ENCODE measurements at regions not wholly inside any gene's neighbourhood (a gene's known extent, or its start where the extent isn't known, plus 50 kb on each side); places are given as distances from the start of the nearest gene placed in this dataset.
"Not testable (repeated sequence)": the region's sequence is repeated elsewhere in the genome, so short reads cannot be mapped to it uniquely, and the experiment has no call there.

DNA sequence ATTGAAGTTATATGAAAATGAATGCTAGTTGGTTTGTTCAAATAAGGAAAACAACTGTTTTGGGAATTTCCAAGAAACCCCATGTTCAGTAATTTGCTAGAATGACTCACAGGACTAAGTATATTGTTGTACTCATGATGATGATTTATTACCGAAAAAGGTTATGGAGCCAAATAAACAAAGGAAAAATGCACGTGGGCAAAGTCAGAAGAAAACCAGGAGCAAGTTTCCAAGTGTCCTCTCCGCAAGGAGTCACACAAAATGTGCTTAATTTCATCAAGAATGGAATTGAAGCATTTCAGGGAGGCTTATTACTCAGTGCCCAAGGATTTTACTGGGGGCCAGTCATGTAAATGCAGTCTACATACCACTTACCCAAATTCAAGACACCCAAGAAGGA, 1652.4 kb upstream of the TMEFF2 start:
- no peak for TF ChIP-seq CTCF (IDR thresholded peaks at IDR 0.05; ENCODE audit: borderline replicate concordance, insufficient read depth, low read depth, low read length)
- H3K4me3 ChIP-seq (ENCODE audit: low read depth, low read length) = no peak overlapping the region

DNA sequence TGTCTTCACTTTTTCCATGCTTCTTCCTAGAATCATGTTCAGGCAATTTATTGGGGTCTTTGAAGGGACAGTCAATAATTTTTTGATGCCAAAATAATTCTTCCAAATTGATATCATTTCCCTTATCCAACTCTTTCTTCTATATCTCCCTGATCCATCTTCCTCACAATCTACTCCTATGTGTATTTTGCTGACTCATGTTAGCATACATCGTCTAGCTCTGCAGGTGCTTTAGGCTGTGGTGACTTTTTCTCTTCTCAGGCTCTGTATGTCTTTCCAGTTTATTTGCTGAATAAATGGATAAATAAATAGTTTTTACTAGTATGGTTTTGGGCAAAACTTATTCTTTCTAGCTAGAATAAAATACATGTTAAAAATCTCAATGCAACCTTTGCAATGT, 1650.9 kb upstream of the TMEFF2 start:
- TF ChIP-seq CTCF (IDR thresholded peaks at IDR 0.05; ENCODE audit: borderline replicate concordance, insufficient read depth, low read depth, low read length) = no peak

DNA sequence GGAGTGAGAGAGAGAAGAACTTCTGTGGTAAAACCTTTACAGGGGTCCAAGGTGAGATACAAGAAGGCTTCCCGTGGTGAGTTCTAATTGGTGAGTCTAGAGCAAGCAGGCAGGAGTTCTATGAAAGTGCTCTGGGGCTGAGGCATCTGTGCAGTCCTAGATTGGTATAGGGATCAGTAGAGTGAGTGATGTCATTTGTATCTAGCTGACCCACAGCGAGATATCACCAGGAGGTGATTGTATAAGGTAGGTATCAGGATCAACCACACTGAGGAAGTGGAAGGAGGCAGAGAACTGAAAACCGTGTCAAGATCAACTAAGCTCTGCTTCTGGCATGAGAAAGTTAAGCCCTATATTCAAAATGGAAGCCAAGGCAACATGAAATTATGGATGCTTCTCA, 1648.9 kb upstream of the TMEFF2 start:
- no peak for TF ChIP-seq CTCF (IDR thresholded peaks at IDR 0.05; ENCODE audit: borderline replicate concordance, insufficient read depth, low read depth, low read length)
- no peak overlapping the region for H3K4me3 ChIP-seq (ENCODE audit: low read depth, low read length)

More for the DNA sequence above, 1650.9 kb upstream of the TMEFF2 start:
- no peak overlapping the region for H3K4me3 ChIP-seq (ENCODE audit: low read depth, low read length)

DNA sequence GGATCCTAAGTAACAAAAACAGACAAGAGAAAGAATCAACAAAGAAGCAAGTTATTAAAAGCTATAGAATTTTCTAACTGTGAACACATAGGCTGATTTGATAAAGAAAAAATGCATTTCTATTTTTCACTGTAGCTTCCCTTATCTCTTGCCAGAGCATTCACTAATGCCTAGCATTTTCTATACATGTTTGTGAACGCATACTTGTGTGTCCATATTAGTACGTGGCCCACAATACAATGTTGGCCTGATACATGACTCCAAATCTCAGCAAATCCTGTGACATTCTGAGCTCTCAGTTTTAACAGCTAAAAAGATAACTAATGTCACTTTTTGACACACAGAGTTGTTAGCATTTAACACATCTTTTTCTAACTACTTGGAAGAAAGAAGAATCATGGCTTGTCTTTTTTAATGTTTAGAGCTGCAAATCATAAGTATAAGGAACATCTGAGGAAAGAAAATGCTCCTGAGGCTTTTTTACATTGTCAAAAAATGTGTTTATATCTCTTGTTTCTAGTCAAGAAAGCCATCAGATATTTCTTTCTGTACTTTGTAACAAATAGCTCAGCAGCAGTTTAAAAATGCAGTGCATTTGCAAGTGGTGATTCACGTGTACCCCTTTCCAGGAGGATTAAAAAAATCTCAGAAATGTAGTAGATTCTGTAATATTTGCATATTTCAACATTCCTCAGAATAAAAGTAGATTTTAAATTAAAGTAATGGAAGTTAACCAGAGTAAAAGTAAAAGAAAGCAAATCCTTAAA, 1646.8 kb upstream of the TMEFF2 start:
- no peak for TF ChIP-seq CTCF (IDR thresholded peaks at IDR 0.05; ENCODE audit: borderline replicate concordance, insufficient read depth, low read depth, low read length)
- H3K4me3 ChIP-seq (ENCODE audit: low read depth, low read length) = no peak overlapping the region

DNA sequence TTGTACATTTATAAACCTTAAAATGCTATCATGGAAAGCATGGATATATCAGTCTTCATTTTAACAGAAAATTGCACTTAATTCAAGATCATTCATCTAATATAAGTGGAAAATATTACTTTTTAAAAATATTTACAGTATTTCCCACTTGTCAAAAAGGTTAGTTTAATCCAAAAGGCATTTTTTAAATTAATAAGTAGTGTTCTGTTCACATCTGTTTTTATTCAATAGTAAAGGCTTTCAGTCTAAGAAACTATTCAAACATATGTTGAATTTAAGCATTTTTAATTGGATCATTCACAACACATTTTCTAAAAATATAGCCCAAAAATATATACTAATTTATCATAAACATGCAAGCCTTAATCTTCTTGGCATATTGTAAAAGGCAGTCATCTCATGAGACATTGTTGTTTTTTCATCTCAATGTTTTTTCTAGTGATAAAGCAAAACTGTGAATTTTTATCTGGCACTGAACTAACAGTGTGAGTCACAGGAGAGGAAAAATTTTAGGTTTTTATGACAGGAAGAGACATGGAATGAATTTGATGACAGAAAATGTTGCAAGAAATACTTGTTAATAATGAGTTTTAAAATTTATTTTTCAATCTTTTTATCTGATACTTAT, 1642.5 kb upstream of the TMEFF2 start:
- no peak for TF ChIP-seq CTCF (IDR thresholded peaks at IDR 0.05; ENCODE audit: borderline replicate concordance, insufficient read depth, low read depth, low read length)

DNA sequence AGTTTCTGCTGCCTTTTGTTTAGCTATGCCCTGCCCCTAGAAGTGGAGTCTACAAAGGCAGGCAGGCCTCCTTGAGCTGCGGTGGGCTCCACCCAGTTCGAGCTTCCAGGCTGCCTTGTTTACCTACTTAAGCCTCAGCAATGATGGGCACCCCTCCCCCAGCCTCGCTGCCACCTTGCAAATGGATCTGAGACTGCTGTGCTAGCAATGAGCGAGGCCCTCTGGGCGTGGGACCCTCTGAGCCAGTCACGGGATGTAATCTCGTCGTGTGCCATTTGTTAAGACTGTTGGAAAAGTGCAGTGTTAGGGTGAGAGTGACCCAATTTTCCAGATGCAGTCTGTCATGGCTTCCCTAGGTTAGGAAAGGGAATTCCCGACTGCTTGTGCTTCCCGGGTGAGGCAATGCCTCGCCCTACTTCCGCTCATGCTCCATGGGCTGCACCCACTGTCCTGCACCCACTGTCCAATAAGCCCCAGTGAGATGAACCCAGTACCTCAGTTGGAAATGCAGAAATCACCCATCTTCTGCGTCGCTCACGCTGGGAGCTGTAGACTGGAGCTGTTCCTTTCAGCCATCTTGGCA, 1641.8 kb upstream of the TMEFF2 start:
- not testable (repeated sequence) for H3K4me3 ChIP-seq (ENCODE audit: low read depth, low read length)

More for the DNA sequence above, 1642.5 kb upstream of the TMEFF2 start:
- H3K4me3 ChIP-seq (ENCODE audit: low read depth, low read length) = no peak overlapping the region

- H3K4me3 ChIP-seq (ENCODE audit: low read depth, low read length) = not testable (repeated sequence)
These were observed 1639.2 kb upstream of the TMEFF2 start for GRCh38 chr2:193833895-193834294.

DNA sequence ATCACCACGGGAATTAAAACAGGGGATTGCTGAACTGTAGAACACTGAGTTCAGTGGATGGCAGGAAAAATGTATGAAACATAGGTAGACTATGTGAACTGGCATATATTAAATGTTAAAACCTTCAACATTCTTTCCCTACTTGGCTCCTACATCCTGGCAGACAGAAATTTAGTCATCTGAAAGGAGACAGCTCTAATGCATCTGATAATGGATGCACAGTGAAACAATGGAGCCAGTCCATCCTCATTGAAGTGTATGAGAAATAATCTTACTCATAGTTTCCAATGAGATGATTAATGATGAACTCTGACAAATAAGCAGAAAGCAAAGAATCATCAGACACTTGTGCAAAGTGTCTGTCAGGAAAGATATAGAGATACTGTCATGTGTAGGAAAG, 1629.7 kb upstream of the TMEFF2 start:
- H3K4me3 ChIP-seq (ENCODE audit: low read depth, low read length) = no peak overlapping the region

More for the DNA sequence above, 1629.7 kb upstream of the TMEFF2 start:
- TF ChIP-seq CTCF (IDR thresholded peaks at IDR 0.05; ENCODE audit: borderline replicate concordance, insufficient read depth, low read depth, low read length) = no peak
